OCI-LY3 (cell line): ENCODE measurements at regions not wholly inside any gene's neighbourhood (a gene's known extent, or its start where the extent isn't known, plus 50 kb on each side); places are given as distances from the start of the nearest gene placed in this dataset.

Source experiments
- H2AFZ ChIP-seq: fragments of 200-600, 300-600 bp; shearing (Covaris generic); 2 replicates; pipeline ENCODE4 v1.6.0; 2014; ENCODE audit warnings: antibody characterized with exemption, low read depth, low read length
- H3K27ac ChIP-seq: fragments of 200-600, 300-600 bp; sonication (generic); 2 replicates; pipeline ENCODE4 v1.5.1; 2014; ENCODE audit warnings: mild to moderate bottlenecking, low read length, moderate library complexity, mixed read lengths
- H3K27me3 ChIP-seq: fragments of 200-600, 300-600 bp; sonication (generic); 2 replicates; pipeline ENCODE4 v1.6.1; 2014; ENCODE audit warnings: low read depth, low read length, mixed read lengths
- H3K36me3 ChIP-seq: fragments of 200-600, 300-600 bp; sonication (generic); replicated peaks from 2 replicates; pipeline ENCODE3; 2014; ENCODE audit warnings: low read depth, low read length, mixed read lengths
- H3K4me1 ChIP-seq: fragments of 300-600, 200-600 bp; sonication (generic); 2 replicates; pipeline ENCODE4 v1.6.1; 2014; ENCODE audit warnings: low read length, mixed read lengths
- H3K4me2 ChIP-seq: fragments of 200-600, 300-600 bp; sonication (generic); 2 replicates; pipeline ENCODE4 v1.6.1; 2014; ENCODE audit warnings: low read length, mixed read lengths
- H3K4me3 ChIP-seq: fragments of 300-600, 200-600 bp; sonication (generic); 2 replicates; pipeline ENCODE4 v1.5.1; 2014; ENCODE audit warnings: antibody characterized with exemption, mild to moderate bottlenecking, low read length, moderate library complexity
- H3K79me2 ChIP-seq: fragments of 300-600, 200-600 bp; shearing (Covaris generic); 2 replicates; pipeline ENCODE4 v1.6.1; 2014; ENCODE audit warnings: mild to moderate bottlenecking, low read length, mixed read lengths
- H3K9ac ChIP-seq: fragments of 300-600, 200-600 bp; shearing (Covaris generic); 2 replicates; pipeline ENCODE4 v1.6.0; 2014; ENCODE audit warnings: mild to moderate bottlenecking, low read length, moderate library complexity
- H3K9me3 ChIP-seq: fragments of 200-600, 300-600 bp; shearing (Covaris generic); 2 replicates; pipeline ENCODE4 v1.6.1; 2014; ENCODE audit warnings: low read length, mixed read lengths; ENCODE audit not compliant: insufficient read depth
- H4K20me1 ChIP-seq: fragments of 200-600, 300-600 bp; sonication (generic); 2 replicates; pipeline ENCODE4 v1.6.1; 2016; ENCODE audit warnings: low read length, mixed read lengths; ENCODE audit not compliant: insufficient read depth
- CTCF ChIP-seq: fragments of 200-600, 300-600 bp; sonication (generic); IDR thresholded peaks from 2 replicates; pipeline ENCODE4 v1.5.1; 2014; ENCODE audit warnings: antibody characterized with exemption, low read length, low read depth
- EZH2phosphoT487 ChIP-seq: fragments of 200-600 bp; shearing (Covaris generic); IDR thresholded peaks from 2 replicates; pipeline ENCODE4 v1.6.1; 2018; ENCODE audit warnings: antibody characterized with exemption, mixed run types, low read depth

- no peak overlapping the region for H3K4me3 ChIP-seq
- no peaks in the 10 kb centered on the region for H3K27me3 ChIP-seq
- TF ChIP-seq CTCF (no peak), EZH2phosphoT487 (no peak)
- no peak overlapping the region for H3K9ac ChIP-seq
- H3K36me3 ChIP-seq, result no peaks in the 10 kb centered on the region
- H3K4me1 ChIP-seq, result no peaks in the 10 kb centered on the region
- H3K27ac ChIP-seq, result no peak overlapping the region
- H3K4me2 ChIP-seq, result no peak overlapping the region
- H4K20me1 ChIP-seq, result no peaks in the 10 kb centered on the region
- no peaks in the 10 kb centered on the region for H3K9me3 ChIP-seq
- no peaks in the 10 kb centered on the region for H3K79me2 ChIP-seq
- H2AFZ ChIP-seq, result no peak overlapping the region
Observed at GRCh38 chr3:96753124-96753523, 61.3 kb upstream of the EPHA6 start.

GRCh38 chr3:96754128-96754527 is 60.3 kb upstream of the EPHA6 start:
- H2AFZ ChIP-seq, result no peak overlapping the region
- no peaks in the 10 kb centered on the region for H3K27me3 ChIP-seq
- no peaks in the 10 kb centered on the region for H3K9me3 ChIP-seq
- no peak overlapping the region for H3K9ac ChIP-seq
- H3K4me1 ChIP-seq, result no peaks in the 10 kb centered on the region
- H3K27ac ChIP-seq, result no peak overlapping the region
- no peaks in the 10 kb centered on the region for H4K20me1 ChIP-seq
- no peaks in the 10 kb centered on the region for H3K36me3 ChIP-seq
- no peak overlapping the region for H3K4me3 ChIP-seq
- no peaks in the 10 kb centered on the region for H3K79me2 ChIP-seq
- TF ChIP-seq CTCF (no peak), EZH2phosphoT487 (no peak)
- H3K4me2 ChIP-seq, result no peak overlapping the region

- Histone ChIP-seq H3K4me3 (no peak overlapping the region), H2AFZ (no peak overlapping the region), H3K27ac (no peak overlapping the region), H3K36me3 (no peaks in the 10 kb centered on the region), H4K20me1 (no peaks in the 10 kb centered on the region), H3K9me3 (no peaks in the 10 kb centered on the region), H3K27me3 (no peaks in the 10 kb centered on the region), H3K79me2 (no peaks in the 10 kb centered on the region), H3K4me2 (no peak overlapping the region), H3K4me1 (no peaks in the 10 kb centered on the region), H3K9ac (no peak overlapping the region)
- TF ChIP-seq CTCF, result no peak
- no peak for TF ChIP-seq EZH2phosphoT487
Observed at GRCh38 chr3:96755519-96755918, 58.9 kb upstream of the EPHA6 start.

- no peak overlapping the region for H3K4me3 ChIP-seq
- no peaks in the 10 kb centered on the region for H3K27me3 ChIP-seq
- H3K79me2 ChIP-seq, result no peaks in the 10 kb centered on the region
- no peak overlapping the region for H3K27ac ChIP-seq
- H3K9me3 ChIP-seq, result no peaks in the 10 kb centered on the region
- no peak overlapping the region for H3K9ac ChIP-seq
- H3K4me1 ChIP-seq, result no peaks in the 10 kb centered on the region
- H4K20me1 ChIP-seq, result no peaks in the 10 kb centered on the region
- TF ChIP-seq CTCF (no peak), EZH2phosphoT487 (no peak)
- no peaks in the 10 kb centered on the region for H3K36me3 ChIP-seq
- no peak overlapping the region for H2AFZ ChIP-seq
- no peak overlapping the region for H3K4me2 ChIP-seq
Observed at GRCh38 chr3:96756516-96756915, 57.9 kb upstream of the EPHA6 start.
